ENCODE measurements at regions not wholly inside any gene's neighbourhood (a gene's known extent, or its start where the extent isn't known, plus 50 kb on each side); places are given as distances from the start of the nearest gene placed in this dataset.
A peak's percentile ranks its signal among the peaks of the same experiment; 100 is the strongest.
"Not testable (repeated sequence)": the region's sequence is repeated elsewhere in the genome, so short reads cannot be mapped to it uniquely, and the experiment has no call there.

- DNase-seq = no peak
These were observed 152.3 kb upstream of the MYRIP start for GRCh38 chr3:39657075-39657474.

- no peak for DNase-seq
These were observed 151.6 kb upstream of the MYRIP start for GRCh38 chr3:39657775-39658174.

GRCh38 chr3:39664931-39665330, 144.5 kb upstream of the MYRIP start:
- no peak for DNase-seq

GRCh38 chr3:39665441-39665840, 144.0 kb upstream of the MYRIP start:
- DNase-seq = no peak

GRCh38 chr3:39668420-39668819, 141.0 kb upstream of the MYRIP start:
- DNase-seq = peak; percentile 4

GRCh38 chr3:39671116-39671515, 138.3 kb upstream of the MYRIP start:
- no peak for DNase-seq

GRCh38 chr3:39671600-39671999, 137.8 kb upstream of the MYRIP start:
- DNase-seq = no peak

GRCh38 chr3:39705351-39705900, 104.0 kb upstream of the MYRIP start:
- DNase-seq = no peak

GRCh38 chr3:39707314-39707909, 102.0 kb upstream of the MYRIP start:
- DNase-seq = no peak

GRCh38 chr3:39712413-39713048, 96.9 kb upstream of the MYRIP start:
- DNase-seq = no peak

- DNase-seq = not testable (repeated sequence)
These were observed 96.1 kb upstream of the MYRIP start for GRCh38 chr3:39713341-39713740.

- DNase-seq = no peak
These were observed 92.6 kb upstream of the MYRIP start for GRCh38 chr3:39716849-39717248.

GRCh38 chr3:39718674-39719595, 90.5 kb upstream of the MYRIP start:
- no peak for DNase-seq

- no peak for DNase-seq
These were observed 88.3 kb upstream of the MYRIP start for GRCh38 chr3:39721076-39721475.

- DNase-seq = no peak
These were observed 85.1 kb upstream of the MYRIP start for GRCh38 chr3:39724233-39724846.

- no peak for DNase-seq
These were observed 84.1 kb upstream of the MYRIP start for GRCh38 chr3:39725321-39725720.

- DNase-seq = no peak
These were observed 82.0 kb upstream of the MYRIP start for GRCh38 chr3:39727415-39727814.

- DNase-seq = no peak
These were observed 75.6 kb upstream of the MYRIP start for GRCh38 chr3:39733804-39734203.

- DNase-seq = not testable (repeated sequence)
These were observed 69.8 kb upstream of the MYRIP start for GRCh38 chr3:39739658-39740057.

GRCh38 chr3:39744746-39745145, 64.7 kb upstream of the MYRIP start:
- no peak for DNase-seq

GRCh38 chr3:39748002-39748401, 61.4 kb upstream of the MYRIP start:
- DNase-seq = no peak

- no peak for DNase-seq
These were observed 60.6 kb upstream of the MYRIP start for GRCh38 chr3:39748763-39749162.

- DNase-seq = no peak
These were observed 58.7 kb upstream of the MYRIP start for GRCh38 chr3:39750712-39751111.
